Endothelial cell of umbilical vein (primary cell): ENCODE measurements at regions not wholly inside any gene's neighbourhood (a gene's known extent, or its start where the extent isn't known, plus 50 kb on each side); places are given as distances from the start of the nearest gene placed in this dataset.

Source experiments
- BruUV-seq: library from RNA; stranded (reverse); fragments of 400-500 nt; replicated peaks from 2 replicates; lab custom pipeline; 2021; lab: Mats Ljungman, UMichigan
- CTCF ChIA-PET: fragments of 300-600, 350-600 bp; sonication (Branson Sonifier 250); formaldehyde crosslinking; loops from one replicate; lab custom pipeline; 2021; ENCODE audit warnings: antibody characterized with exemption, inconsistent platforms; lab: Charles Lee
- POLR2A ChIA-PET: fragments of 300-600, 350-600 bp; sonication (Branson Sonifier 250); formaldehyde crosslinking; loops from one replicate; lab custom pipeline; 2021; ENCODE audit warnings: antibody characterized with exemption, inconsistent platforms; lab: Charles Lee
- DNase-seq: peaks from one replicate; pipeline ENCODE4 v3.0.0-alpha.2; 2011; ENCODE audit warnings: low read depth, low spot score
- FAIRE-seq: peaks from 2 replicates; lab custom pipeline; 2011; peaks lifted over from hg19 to GRCh38; lab: Jason Lieb, UNC
- H2AFZ ChIP-seq: 2 replicates; pipeline ENCODE4 v1.6.0; 2012; ENCODE audit warnings: low read depth, low read length, control low read depth, inconsistent platforms
- H3K27ac ChIP-seq: 2 replicates; pipeline ENCODE4 v1.5.1; 2011; ENCODE audit warnings: low read depth, mild to moderate bottlenecking, control low read depth, low read length, moderate library complexity; ENCODE audit not compliant: insufficient read depth
- H3K27me3 ChIP-seq, 2 experiments: 2 replicates each; pipeline versions ENCODE4 v1.6.0 to v1.6.1; 2011; ENCODE audit warnings: low read length in 2 of 2, mixed read lengths in 1 of 2; ENCODE audit not compliant: control insufficient read depth in 2 of 2, insufficient read depth in 2 of 2
- H3K36me3 ChIP-seq, 2 experiments: 2 replicates in 1 of 2; 3 replicates in 1 of 2; pipeline ENCODE4 v1.5.1; 2011; ENCODE audit warnings: low read length in 2 of 2, mild to moderate bottlenecking in 1 of 2, moderate library complexity in 1 of 2; ENCODE audit not compliant: control insufficient read depth in 2 of 2, insufficient read depth in 2 of 2; ENCODE audit errors: extremely low read depth in 1 of 2
- H3K4me1 ChIP-seq: 3 replicates; pipeline ENCODE4 v1.5.1; 2011; ENCODE audit warnings: mild to moderate bottlenecking, low read length; ENCODE audit not compliant: control insufficient read depth, insufficient read depth; ENCODE audit errors: extremely low read depth
- H3K4me2 ChIP-seq: 2 replicates; pipeline ENCODE4 v1.6.1; 2011; ENCODE audit warnings: low read length, control low read depth, mixed read lengths; ENCODE audit not compliant: insufficient read depth
- H3K4me3 ChIP-seq, 3 experiments: fragments of 200-600 bp in 1 of 3; sonication (generic), shearing (Covaris generic) in 1 of 3; replicated peaks in 1 of 3; 2 replicates each; pipeline ENCODE4 v1.5.1; 2011 to 2016; ENCODE audit warnings: control low read depth in 3 of 3, low read length in 3 of 3, mild to moderate bottlenecking in 2 of 3, inconsistent platforms in 1 of 3, low read depth in 1 of 3, moderate library complexity in 1 of 3; ENCODE audit not compliant: insufficient read depth in 1 of 3
- H3K79me2 ChIP-seq: 2 replicates; pipeline ENCODE4 v1.6.0; 2012; ENCODE audit warnings: low read length, inconsistent platforms; ENCODE audit not compliant: control insufficient read depth, insufficient read depth
- H3K9ac ChIP-seq: replicated peaks from 2 replicates; pipeline ENCODE3; 2011; ENCODE audit warnings: low read length, control low read depth; ENCODE audit not compliant: insufficient read depth; ENCODE audit errors: extremely low read depth
- H3K9me1 ChIP-seq: replicated peaks from 3 replicates; pipeline ENCODE4 v1.6.0; 2011; ENCODE audit warnings: mild to moderate bottlenecking, low read length; ENCODE audit not compliant: control insufficient read depth, insufficient read depth; ENCODE audit errors: extremely low read depth
- H3K9me3 ChIP-seq: replicated peaks from 2 replicates; pipeline ENCODE4 v1.5.1; 2012; ENCODE audit warnings: low read length, inconsistent platforms; ENCODE audit not compliant: control insufficient read depth, insufficient read depth
- H4K20me1 ChIP-seq: replicated peaks from 2 replicates; pipeline ENCODE3; 2011; ENCODE audit warnings: mild to moderate bottlenecking, low read length; ENCODE audit not compliant: control insufficient read depth, insufficient read depth; ENCODE audit errors: extremely low read depth
- CTCF ChIP-seq, 2 donors: IDR thresholded peaks; 1 replicate in 1 of 2; 2 replicates in 1 of 2; pipeline ENCODE4 v1.5.1; 2011; ENCODE audit warnings: low read length in 2 of 2, mild to moderate bottlenecking in 2 of 2, moderate library complexity in 2 of 2, control low read depth in 1 of 2, inconsistent platforms in 1 of 2, low read depth in 1 of 2; ENCODE audit not compliant: insufficient read depth in 1 of 2; ENCODE audit errors: extremely low read depth in 1 of 2
- EZH2 ChIP-seq: IDR thresholded peaks from 2 replicates; pipeline ENCODE4 v1.6.1; 2012; ENCODE audit warnings: borderline replicate concordance, low read depth, mild to moderate bottlenecking, moderate library complexity, low read length, inconsistent platforms; ENCODE audit not compliant: severe bottlenecking
- FOS ChIP-seq: IDR thresholded peaks from 2 replicates; pipeline ENCODE4 v1.6.1; 2011; ENCODE audit warnings: mild to moderate bottlenecking, low read length, moderate library complexity, borderline replicate concordance; ENCODE audit not compliant: insufficient read depth
- GATA2 ChIP-seq: IDR thresholded peaks from 2 replicates; pipeline ENCODE4 v1.7.0; 2011; ENCODE audit warnings: low read depth, mild to moderate bottlenecking, moderate library complexity, mixed read lengths, low read length; ENCODE audit not compliant: insufficient read length, insufficient read depth
- JUN ChIP-seq: IDR thresholded peaks from 2 replicates; pipeline ENCODE4 v1.6.1; 2011; ENCODE audit warnings: borderline replicate concordance, low read depth; ENCODE audit not compliant: insufficient read length, insufficient read depth
- MYC ChIP-seq: IDR thresholded peaks from one replicate; pipeline ENCODE4 v1.6.1; 2011; ENCODE audit warnings: mild to moderate bottlenecking, low read depth, low read length
- POLR2A ChIP-seq: IDR thresholded peaks from 2 replicates; pipeline ENCODE4 v1.6.1; 2012; ENCODE audit warnings: low read depth, mild to moderate bottlenecking, control low read depth, low read length
- POLR2AphosphoS5 ChIP-seq: IDR thresholded peaks from 2 replicates; pipeline ENCODE4 v1.6.1; 2012; ENCODE audit warnings: low read depth, mild to moderate bottlenecking, control low read depth, low read length, moderate library complexity; ENCODE audit not compliant: insufficient read depth
- dilution Hi-C: fragments of 300-500 bp; cut with MboI; formaldehyde crosslinking; loops from one replicate; pipeline ENCODE4 v1.15.0; 2019; ENCODE audit warnings: low sequenced_read_pairs; ENCODE audit not compliant: extremely low pct_ligation_motif_present
- intact Hi-C: fragments of 100-400 bp; cut with micrococcal nuclease; formaldehyde crosslinking; loops from one replicate; pipeline ENCODE4 v1.10.0; 2022
- TF ChIP-seq, protein P1 (sequence below): IDR thresholded peaks from 2 replicates; pipeline ENCODE4 v1.6.1; 2011; ENCODE audit not compliant: insufficient read depth, insufficient read length

DNA sequence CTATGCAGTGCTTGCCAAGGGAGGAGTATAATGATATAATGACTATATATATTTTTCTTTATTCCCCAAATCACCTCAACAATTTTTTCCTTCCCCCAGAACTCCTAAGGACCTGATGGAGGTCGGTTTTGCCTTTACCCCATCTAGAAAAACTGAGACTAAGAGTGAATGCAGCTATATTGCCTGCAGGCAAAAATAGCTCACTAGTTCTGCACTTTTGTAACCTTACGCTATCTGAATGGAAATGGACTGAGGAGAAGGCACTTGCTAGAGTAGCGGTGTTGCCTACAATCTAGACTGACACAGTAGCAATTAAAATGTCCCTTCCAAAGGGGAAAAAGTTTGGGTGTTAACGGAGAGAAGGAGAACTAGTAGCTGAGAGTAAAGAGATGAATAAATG, 379.5 kb upstream of the SEMA6D start:
- H4K20me1 ChIP-seq = no peaks in the 10 kb centered on the region
- H3K4me1 ChIP-seq = no peaks in the 10 kb centered on the region
- intact Hi-C loops (no loop called here), dilution Hi-C loops (no loop called here)
- no peak overlapping the region for H3K4me2 ChIP-seq
- FAIRE-seq (no peak), DNase-seq (no peak)
- H3K9me3 ChIP-seq = no peaks in the 10 kb centered on the region
- no peak overlapping the region for H3K27ac ChIP-seq
- H3K9ac ChIP-seq = no peak overlapping the region
- no TSS peak for BruUV-seq
- ChIA-PET CTCF (interaction anchor here (1.5 kb wide), 1 partner anchor 9 kb away, joined by 4 read pairs; no protein-coding TSS in a partner anchor), POLR2A (no interaction called here)
- H3K9me1 ChIP-seq = no peaks in the 10 kb centered on the region
- H3K36me3 ChIP-seq = no peaks in the 10 kb centered on the region
- no peaks in the 10 kb centered on the region for H3K27me3 ChIP-seq
- H2AFZ ChIP-seq = no peak overlapping the region
- TF ChIP-seq CTCF (IDR thresholded peaks at IDR 0.05; ENCODE audit: extremely low read depth in 1 of 2, insufficient read depth in 1 of 2, low read depth in 1 of 2, low read length in 2 of 2) (no peak), JUN (no peak), POLR2AphosphoS5 (no peak), MYC (no peak), GATA2 (no peak), POLR2A (no peak), FOS (no peak), EZH2 (no peak)
- TF ChIP-seq, protein P1, sequence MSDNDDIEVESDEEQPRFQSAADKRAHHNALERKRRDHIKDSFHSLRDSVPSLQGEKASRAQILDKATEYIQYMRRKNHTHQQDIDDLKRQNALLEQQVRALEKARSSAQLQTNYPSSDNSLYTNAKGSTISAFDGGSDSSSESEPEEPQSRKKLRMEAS = no peak
- H3K79me2 ChIP-seq = no peaks in the 10 kb centered on the region
- no peak overlapping the region for H3K4me3 ChIP-seq
